ENCODE measurements at regions not wholly inside any gene's neighbourhood (a gene's known extent, or its start where the extent isn't known, plus 50 kb on each side); places are given as distances from the start of the nearest gene placed in this dataset.

DNA sequence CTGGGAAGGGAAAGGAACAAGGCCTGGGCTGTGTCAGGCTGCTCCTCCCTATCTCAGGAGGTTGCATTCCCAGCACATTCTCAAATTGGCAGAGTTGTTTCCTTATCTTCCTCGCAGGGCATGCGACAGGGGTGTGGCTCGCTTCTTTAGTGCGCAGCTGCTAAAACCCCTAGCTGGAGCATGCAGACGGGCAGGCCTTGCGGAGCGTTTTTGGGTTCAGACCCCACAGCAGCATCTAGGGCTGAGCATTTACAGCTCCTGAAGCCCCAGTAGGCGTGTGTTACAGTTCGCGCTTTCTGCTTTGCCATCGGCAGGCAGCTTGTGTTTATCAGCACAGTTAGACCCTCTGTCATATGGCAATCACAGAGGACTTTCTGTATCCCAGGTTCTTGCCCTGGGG, 392.4 kb downstream of the TECRL start:
- TF ChIP-seq, protein P1, sequence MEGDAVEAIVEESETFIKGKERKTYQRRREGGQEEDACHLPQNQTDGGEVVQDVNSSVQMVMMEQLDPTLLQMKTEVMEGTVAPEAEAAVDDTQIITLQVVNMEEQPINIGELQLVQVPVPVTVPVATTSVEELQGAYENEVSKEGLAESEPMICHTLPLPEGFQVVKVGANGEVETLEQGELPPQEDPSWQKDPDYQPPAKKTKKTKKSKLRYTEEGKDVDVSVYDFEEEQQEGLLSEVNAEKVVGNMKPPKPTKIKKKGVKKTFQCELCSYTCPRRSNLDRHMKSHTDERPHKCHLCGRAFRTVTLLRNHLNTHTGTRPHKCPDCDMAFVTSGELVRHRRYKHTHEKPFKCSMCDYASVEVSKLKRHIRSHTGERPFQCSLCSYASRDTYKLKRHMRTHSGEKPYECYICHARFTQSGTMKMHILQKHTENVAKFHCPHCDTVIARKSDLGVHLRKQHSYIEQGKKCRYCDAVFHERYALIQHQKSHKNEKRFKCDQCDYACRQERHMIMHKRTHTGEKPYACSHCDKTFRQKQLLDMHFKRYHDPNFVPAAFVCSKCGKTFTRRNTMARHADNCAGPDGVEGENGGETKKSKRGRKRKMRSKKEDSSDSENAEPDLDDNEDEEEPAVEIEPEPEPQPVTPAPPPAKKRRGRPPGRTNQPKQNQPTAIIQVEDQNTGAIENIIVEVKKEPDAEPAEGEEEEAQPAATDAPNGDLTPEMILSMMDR (IDR thresholded peaks at IDR 0.05; ENCODE audit: unreplicated experiment) = no peak
- no peak for DNase-seq (ENCODE audit: low spot score in 2 of 2, unreplicated experiment in 2 of 2)
- peaks cover 17% of the 10 kb centered on the region for H3K9me3 Mint-ChIP-seq
- H3K4me3 Mint-ChIP-seq = no peak overlapping the region
- H3K27ac Mint-ChIP-seq = no peak overlapping the region
- H3K27me3 Mint-ChIP-seq (ENCODE audit: low read depth) = no peaks in the 10 kb centered on the region
- no peaks in the 10 kb centered on the region for H3K36me3 Mint-ChIP-seq
- H3K4me1 Mint-ChIP-seq = no peaks in the 10 kb centered on the region

DNA sequence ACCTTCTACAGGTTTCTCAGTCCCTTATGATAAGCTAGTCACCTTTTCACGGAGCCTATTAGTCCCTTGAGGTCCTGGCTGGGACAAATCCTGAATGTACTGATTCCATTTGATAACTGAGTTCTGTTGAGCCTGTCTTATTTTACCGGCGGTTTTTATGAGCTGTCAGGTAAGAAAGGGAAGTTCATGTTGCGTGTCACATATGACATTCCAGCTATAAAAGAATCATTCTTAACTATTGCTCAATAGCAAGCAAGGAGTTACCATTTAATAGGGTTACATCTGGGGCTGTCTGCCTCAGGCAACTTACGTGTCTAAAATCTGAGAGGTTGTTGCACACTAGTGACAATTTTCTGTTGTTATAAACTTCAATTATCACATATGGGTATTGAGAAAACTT, 394.6 kb downstream of the TECRL start:
- peaks cover 7% of the 10 kb centered on the region for H3K9me3 Mint-ChIP-seq
- TF ChIP-seq, protein P1 (IDR thresholded peaks at IDR 0.05; ENCODE audit: unreplicated experiment) = no peak
- H3K27me3 Mint-ChIP-seq (ENCODE audit: low read depth) = no peaks in the 10 kb centered on the region
- H3K36me3 Mint-ChIP-seq = no peaks in the 10 kb centered on the region
- H3K27ac Mint-ChIP-seq = no peak overlapping the region
- no peak for DNase-seq (ENCODE audit: low spot score in 2 of 2, unreplicated experiment in 2 of 2)
- H3K4me1 Mint-ChIP-seq = no peaks in the 10 kb centered on the region
- no peak overlapping the region for H3K4me3 Mint-ChIP-seq

DNA sequence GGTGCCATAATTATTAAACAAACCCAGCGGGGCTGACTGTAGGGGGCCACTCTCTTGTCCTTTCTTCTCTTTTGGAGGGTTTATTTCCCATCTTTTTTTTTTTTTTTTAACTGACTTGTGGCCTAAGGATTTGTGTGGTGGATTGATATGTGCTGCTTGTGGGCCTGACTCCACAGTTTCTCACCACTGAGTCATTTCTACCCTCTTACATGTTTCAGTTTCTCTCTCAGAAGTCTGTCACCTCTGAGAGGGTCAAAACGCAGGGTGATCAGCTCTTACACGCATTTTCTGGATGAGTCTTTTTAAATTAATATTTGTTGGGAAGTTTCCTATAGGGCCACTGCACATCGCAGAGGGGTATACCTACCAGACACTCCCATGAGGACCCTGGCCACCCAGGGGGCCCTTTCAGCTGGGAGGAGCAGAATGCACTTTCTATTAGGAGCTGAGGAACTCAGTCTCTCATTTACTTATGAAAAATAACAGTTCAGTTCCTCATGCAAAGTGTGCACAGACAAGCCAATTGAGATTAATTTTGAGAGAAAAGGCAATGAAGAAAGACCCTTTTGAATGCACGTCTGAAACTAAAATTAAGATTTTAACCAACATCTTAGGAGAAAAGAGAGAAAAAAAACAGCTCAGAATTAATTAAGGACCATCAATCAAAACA, 407.9 kb downstream of the TECRL start:
- Mint-ChIP-seq H3K27ac (no peak overlapping the region), H3K9me3 (peaks cover 17% of the 10 kb centered on the region), H3K4me1 (peaks cover 19% of the 10 kb centered on the region), H3K27me3 (ENCODE audit: low read depth) (no peaks in the 10 kb centered on the region), H3K36me3 (no peaks in the 10 kb centered on the region), H3K4me3 (no peak overlapping the region)
- TF ChIP-seq, protein P1 (IDR thresholded peaks at IDR 0.05; ENCODE audit: unreplicated experiment) = no peak
- DNase-seq (ENCODE audit: low spot score in 2 of 2, unreplicated experiment in 2 of 2) = no peak

- Mint-ChIP-seq H3K27ac (no peak overlapping the region), H3K9me3 (peaks cover 17% of the 10 kb centered on the region), H3K27me3 (ENCODE audit: low read depth) (no peaks in the 10 kb centered on the region), H3K4me1 (peaks cover 19% of the 10 kb centered on the region), H3K4me3 (no peak overlapping the region), H3K36me3 (no peaks in the 10 kb centered on the region)
- no peak for DNase-seq (ENCODE audit: low spot score in 2 of 2, unreplicated experiment in 2 of 2)
- TF ChIP-seq, protein P1 (IDR thresholded peaks at IDR 0.05; ENCODE audit: unreplicated experiment) = no peak
Measured at GRCh38 chr4:64000241-64000640, 409.0 kb downstream of the TECRL start.

- Mint-ChIP-seq H3K9me3 (peaks cover 49% of the 10 kb centered on the region), H3K27ac (no peak overlapping the region), H3K27me3 (ENCODE audit: low read depth) (no peaks in the 10 kb centered on the region), H3K36me3 (no peaks in the 10 kb centered on the region), H3K4me1 (no peaks in the 10 kb centered on the region), H3K4me3 (no peak overlapping the region)
- TF ChIP-seq, protein P1 (IDR thresholded peaks at IDR 0.05; ENCODE audit: unreplicated experiment) = no peak
- DNase-seq (ENCODE audit: low spot score in 2 of 2, unreplicated experiment in 2 of 2) = no peak
Measured at GRCh38 chr4:63986253-63986652, 423.0 kb downstream of the TECRL start.

GRCh38 chr4:63983224-63983623, 426.0 kb downstream of the TECRL start:
- Mint-ChIP-seq H3K27ac (no peak overlapping the region), H3K4me3 (no peak overlapping the region), H3K9me3 (peaks cover 32% of the 10 kb centered on the region), H3K27me3 (ENCODE audit: low read depth) (no peaks in the 10 kb centered on the region), H3K4me1 (no peaks in the 10 kb centered on the region), H3K36me3 (no peaks in the 10 kb centered on the region)
- DNase-seq (ENCODE audit: low spot score in 2 of 2, unreplicated experiment in 2 of 2) = no peak
- TF ChIP-seq, protein P1 (IDR thresholded peaks at IDR 0.05; ENCODE audit: unreplicated experiment) = no peak

All from mesothelial cell of epicardium (in vitro differentiated cells).